ENCODE measurements at regions not wholly inside any gene's neighbourhood (a gene's known extent, or its start where the extent isn't known, plus 50 kb on each side); places are given as distances from the start of the nearest gene placed in this dataset.
A peak's percentile ranks its signal among the peaks of the same experiment; 100 is the strongest.

DNA sequence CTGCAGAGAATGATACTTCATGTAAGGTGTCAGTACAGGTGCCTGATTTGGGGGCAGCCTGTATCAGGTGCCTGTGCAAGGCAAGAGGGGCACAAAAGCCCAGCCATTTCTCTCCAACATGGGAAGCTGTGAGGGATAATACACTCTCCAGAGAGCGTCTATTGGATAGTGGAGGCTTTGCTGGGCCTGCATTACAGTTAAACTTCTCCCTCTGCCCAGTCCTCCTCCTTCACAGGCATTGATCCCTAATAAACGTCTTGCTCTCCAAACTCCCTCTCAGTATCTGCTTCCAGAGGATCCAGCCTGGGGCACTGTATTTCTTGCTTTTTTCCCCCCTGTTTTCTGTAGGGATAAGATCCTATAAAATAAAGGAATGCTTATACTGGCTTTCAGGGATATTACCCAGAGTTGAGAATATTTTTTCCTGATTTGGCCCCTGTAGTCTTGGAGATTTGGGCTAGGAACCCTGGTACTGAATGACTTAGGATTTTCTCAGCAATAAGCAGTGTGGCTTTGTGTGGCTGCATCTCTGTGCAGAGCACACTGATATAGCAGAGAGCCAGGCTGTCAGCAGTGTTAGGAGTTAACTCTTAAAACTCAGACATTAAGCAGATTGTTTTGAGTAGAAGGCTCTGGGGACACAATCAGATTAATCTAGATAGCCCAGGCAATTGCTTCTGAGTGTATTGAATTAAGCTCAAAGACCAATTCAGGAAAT is 330.6 kb downstream of the CYRIA start:
- peaks cover 2 to 17% (median 7%) of the 10 kb centered on the region in 3 donors for H3K9me3 Mint-ChIP-seq
- H3K27me3 Mint-ChIP-seq: no peaks in the 10 kb centered on the region
- H3K27ac Mint-ChIP-seq: no peak overlapping the region

DNA sequence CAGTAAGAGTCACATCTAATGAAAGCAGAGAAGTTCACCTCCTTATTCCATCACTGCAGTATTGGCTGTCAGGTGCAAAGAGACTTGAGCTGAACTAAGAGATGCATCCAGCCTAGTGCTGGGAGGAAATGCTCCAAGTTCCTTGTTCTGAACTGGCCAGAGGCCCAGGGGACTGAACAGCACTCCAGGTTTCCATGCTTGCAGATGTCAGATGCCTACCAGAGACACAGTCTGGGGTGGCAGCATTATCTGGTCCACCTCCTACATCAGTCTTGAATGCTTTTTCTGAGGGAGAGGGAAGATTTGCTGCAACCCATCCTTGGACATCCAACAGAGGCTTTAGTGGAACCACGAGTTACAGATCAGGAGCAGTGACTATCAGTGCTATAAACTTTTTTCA is 331.3 kb downstream of the CYRIA start:
- no peaks in the 10 kb centered on the region for H3K4me1 Mint-ChIP-seq
- no peak overlapping the region for H3K4me3 Mint-ChIP-seq
- no peaks in the 10 kb centered on the region for H3K36me3 Mint-ChIP-seq
- no peak overlapping the region for H3K27ac Mint-ChIP-seq
- H3K27me3 Mint-ChIP-seq: peaks cover 2% of the 10 kb centered on the region
- H3K9me3 Mint-ChIP-seq: peaks cover 2 to 10% (median 7%) of the 10 kb centered on the region in 3 donors

More for the DNA sequence above, 330.6 kb downstream of the CYRIA start:
- no peak overlapping the region for H3K4me3 Mint-ChIP-seq
- no peaks in the 10 kb centered on the region for H3K4me1 Mint-ChIP-seq
- no peaks in the 10 kb centered on the region for H3K36me3 Mint-ChIP-seq

DNA sequence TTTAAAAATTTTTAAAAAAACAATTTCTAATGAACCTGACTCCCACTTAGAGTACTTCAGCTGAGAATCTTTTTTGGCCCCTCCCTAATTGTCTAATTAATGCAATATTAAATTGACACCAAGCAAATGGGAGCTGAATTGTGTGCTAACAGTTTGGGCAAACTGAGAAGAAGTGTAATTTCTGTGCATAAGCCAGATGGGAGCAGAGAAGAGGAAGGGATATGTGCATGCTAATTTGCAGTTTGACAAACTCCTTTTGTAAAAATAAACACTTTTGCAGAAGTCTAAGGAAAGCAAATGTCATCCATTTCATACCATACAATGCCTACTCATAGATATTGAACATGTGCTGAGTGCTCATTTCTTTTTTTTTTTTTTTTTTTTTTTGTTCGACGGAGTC is 332.0 kb downstream of the CYRIA start:
- H3K9me3 Mint-ChIP-seq: peaks cover 2 to 4% (median 4%) of the 10 kb centered on the region in 3 donors
- no peak overlapping the region for H3K4me3 Mint-ChIP-seq
- H3K36me3 Mint-ChIP-seq: no peaks in the 10 kb centered on the region

DNA sequence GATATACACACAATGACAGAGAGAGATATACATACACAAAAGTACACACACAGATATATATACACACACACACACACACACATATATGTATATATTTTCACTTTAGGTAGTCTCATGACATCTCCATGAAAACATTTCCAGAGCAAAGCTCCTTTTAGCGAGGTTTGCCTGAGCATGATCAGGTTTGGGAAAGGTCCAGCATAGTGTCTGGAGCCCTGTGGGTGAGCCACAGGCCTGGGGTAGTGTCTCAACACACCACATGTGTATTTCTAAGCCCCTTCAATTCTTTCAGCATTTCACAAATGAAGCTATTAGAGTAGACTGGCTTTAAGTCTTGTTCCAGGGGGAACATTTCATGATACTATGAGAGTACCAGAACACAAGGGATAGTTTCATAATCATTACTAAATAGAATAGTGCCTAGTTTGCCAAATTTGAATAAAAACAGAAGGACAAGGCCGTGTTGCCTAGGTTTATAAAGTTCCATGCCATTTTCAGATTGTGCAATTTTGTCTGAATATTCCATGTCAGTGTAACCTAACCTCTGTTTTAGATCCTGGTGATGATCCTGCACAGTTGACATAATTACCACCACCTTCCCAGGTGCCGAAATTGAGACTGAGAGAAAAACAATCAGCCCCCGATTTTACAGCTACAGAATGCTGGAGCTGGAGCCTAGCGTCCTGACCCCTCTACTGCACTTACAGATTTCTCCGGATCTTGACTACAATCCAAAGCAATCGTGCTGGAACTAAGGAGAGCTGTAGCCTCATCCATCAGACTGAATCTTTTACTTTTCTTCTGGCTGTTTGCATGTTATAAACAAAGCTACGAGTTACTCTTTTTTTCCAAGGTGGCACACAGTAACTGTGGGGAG is 332.7 kb downstream of the CYRIA start:
- Mint-ChIP-seq H3K4me1 (no peaks in the 10 kb centered on the region), H3K27ac (no peak overlapping the region), H3K36me3 (no peaks in the 10 kb centered on the region), H3K4me3 (no peak overlapping the region), H3K27me3 (peaks cover 2% of the 10 kb centered on the region), H3K9me3 (peaks cover 0 to 2% (median 0%) of the 10 kb centered on the region in 3 donors)

More for the DNA sequence above, 332.0 kb downstream of the CYRIA start:
- Mint-ChIP-seq H3K27ac (no peak overlapping the region), H3K4me1 (no peaks in the 10 kb centered on the region), H3K27me3 (peaks cover 2% of the 10 kb centered on the region)

DNA sequence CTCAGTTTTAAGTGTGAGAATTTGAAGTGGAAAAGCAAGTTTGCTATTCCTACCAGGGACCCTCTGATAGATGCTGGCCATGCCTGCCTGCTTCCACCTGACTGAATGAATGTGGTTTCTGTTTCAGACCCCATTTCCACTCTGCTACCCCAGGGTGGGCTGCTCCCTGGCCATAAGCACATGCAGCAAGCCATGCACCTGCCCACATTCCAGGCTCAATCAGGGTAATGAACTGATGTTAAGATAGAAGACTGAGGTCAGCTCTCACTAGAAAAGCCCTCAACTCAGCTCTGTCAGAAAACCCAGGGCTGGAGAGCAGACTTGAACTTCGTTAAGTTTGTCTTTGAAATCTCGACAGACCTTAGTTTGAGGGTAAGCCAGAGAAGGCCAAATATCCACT is 333.9 kb downstream of the CYRIA start:
- H3K27ac Mint-ChIP-seq: no peak overlapping the region
- no peaks in the 10 kb centered on the region for H3K4me1 Mint-ChIP-seq
- H3K9me3 Mint-ChIP-seq: peaks cover 0 to 2% (median 0%) of the 10 kb centered on the region in 3 donors
- peaks cover 2% of the 10 kb centered on the region for H3K27me3 Mint-ChIP-seq
- no peaks in the 10 kb centered on the region for H3K36me3 Mint-ChIP-seq
- H3K4me3 Mint-ChIP-seq: no peak overlapping the region

DNA sequence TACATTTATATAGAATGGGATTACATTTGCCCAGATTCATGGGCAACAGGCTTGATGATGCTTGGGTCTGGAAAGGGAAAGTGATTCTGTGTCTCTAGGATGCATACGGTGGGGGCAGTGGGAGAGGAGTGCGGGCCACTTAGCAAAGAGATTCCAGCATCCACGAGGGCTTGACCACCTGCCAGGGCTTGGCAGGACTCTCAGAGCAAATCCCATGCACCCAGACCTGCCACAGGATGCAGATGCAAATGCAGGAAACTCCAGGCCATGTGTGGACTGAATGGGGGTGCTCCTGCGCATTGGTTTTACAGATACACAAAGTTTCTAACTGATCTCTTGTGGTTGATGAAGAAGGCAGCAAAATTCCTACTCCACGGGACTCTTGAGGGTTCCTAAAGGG is 334.7 kb downstream of the CYRIA start:
- Mint-ChIP-seq H3K27ac (no peak overlapping the region), H3K36me3 (no peaks in the 10 kb centered on the region), H3K27me3 (peaks cover 2% of the 10 kb centered on the region), H3K9me3 (peaks cover 0 to 2% (median 0%) of the 10 kb centered on the region in 3 donors), H3K4me3 (no peak overlapping the region), H3K4me1 (no peaks in the 10 kb centered on the region)

DNA sequence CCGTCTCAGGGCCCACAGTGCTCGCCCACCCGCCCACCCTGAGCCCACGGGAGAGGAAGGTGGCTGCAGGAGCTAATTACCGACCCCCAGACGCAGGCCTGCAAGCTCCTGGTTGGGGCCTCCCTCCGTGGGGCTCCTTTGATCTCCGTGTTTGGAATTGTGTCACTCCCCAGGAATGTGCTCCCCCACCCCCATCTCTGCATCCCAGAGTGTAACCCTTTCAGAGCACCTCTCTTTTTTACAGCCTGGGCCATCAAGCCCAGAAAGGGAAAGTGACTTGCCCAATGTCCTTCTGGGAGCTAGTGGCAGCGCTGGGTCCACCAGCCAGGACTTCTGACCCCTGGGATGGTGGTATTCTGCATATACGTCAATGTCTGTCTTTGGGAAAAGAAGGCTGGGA is 335.1 kb downstream of the CYRIA start:
- no peak overlapping the region for H3K27ac Mint-ChIP-seq
- H3K36me3 Mint-ChIP-seq: no peaks in the 10 kb centered on the region
- no peaks in the 10 kb centered on the region for H3K4me1 Mint-ChIP-seq
- H3K27me3 Mint-ChIP-seq: peaks cover 2% of the 10 kb centered on the region
- peaks cover 0 to 2% (median 0%) of the 10 kb centered on the region in 3 donors for H3K9me3 Mint-ChIP-seq
- no peak overlapping the region for H3K4me3 Mint-ChIP-seq

DNA sequence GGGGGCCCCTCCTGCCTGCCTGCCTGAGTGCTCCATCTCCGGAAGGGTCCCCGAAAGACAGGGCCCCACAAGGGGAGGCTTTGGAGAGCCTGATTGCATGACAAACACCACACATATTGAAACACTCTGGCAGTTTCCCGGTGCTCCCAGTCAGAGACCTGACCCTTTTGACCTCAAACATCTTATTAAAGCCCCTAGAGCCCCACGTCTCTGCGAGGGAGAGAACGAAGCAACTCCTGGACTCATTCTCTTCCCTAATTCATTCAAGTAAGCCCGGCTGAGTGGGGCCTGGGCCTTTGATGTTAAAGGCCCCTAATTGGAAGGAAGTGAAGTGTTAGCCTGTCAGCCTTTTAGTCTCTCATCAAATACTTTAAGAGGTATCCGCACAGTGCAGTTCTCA is 335.6 kb downstream of the CYRIA start:
- Mint-ChIP-seq H3K9me3 (peaks cover 0 to 2% (median 0%) of the 10 kb centered on the region in 3 donors), H3K36me3 (no peaks in the 10 kb centered on the region), H3K4me1 (no peaks in the 10 kb centered on the region), H3K27ac (no peak overlapping the region), H3K27me3 (peaks cover 2% of the 10 kb centered on the region), H3K4me3 (no peak overlapping the region)

DNA sequence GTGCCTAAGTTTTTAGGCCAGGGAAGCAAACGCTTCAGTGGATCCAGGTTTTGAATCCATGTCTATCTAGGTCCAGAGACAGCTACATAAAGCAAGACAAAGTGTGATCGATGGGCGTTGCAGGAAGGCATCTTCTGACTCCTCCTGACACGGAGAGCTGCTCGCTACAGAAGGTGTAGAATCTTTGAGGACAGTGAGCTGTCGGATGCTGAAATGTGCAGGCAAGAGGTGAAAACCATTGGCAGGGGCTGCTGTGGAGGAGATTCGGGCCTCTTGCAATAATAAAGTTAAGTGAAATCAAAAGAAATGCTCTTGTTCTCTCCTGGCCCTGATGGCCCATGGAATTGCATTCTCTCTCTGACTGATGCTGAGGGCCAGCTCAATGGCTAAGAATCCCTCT is 336.2 kb downstream of the CYRIA start:
- H3K9me3 Mint-ChIP-seq: peaks cover 0 to 2% (median 0%) of the 10 kb centered on the region in 3 donors
- H3K27me3 Mint-ChIP-seq: peaks cover 2% of the 10 kb centered on the region
- no peaks in the 10 kb centered on the region for H3K4me1 Mint-ChIP-seq
- no peak overlapping the region for H3K4me3 Mint-ChIP-seq
- H3K27ac Mint-ChIP-seq: no peak overlapping the region
- H3K36me3 Mint-ChIP-seq: no peaks in the 10 kb centered on the region

DNA sequence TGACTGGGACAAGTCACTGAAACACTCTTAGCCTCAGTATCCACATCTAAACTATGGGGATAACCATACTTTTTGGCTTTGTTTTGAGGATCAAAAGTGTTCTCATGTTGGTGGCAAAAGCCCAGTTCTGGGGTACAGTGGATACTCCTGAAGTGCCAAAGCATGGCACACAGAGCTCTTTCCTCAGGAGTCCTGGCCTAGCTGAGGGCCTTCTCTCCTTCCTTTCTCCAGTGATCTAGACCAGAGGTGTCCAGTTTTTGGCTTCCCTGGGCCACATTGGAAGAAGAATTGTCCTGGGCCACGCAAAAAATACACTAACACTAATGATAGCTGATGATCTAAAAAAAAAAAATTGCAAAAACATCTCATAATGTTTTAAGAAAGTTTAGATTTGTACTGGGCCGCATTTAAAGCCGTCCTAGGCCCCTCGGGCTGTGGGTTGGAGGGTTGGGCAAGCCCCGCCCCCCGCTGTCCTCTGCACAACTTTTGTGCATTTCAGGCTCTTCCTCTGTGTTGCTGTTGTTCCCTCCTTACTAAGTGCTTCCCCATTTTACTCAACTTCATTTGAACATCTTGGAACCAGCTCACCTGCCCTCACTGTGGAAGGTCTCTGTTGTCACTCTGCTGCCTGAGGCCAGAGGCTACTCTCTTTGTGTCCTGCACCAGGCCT is 337.0 kb downstream of the CYRIA start:
- Mint-ChIP-seq H3K4me1 (no peaks in the 10 kb centered on the region), H3K27me3 (peaks cover 2% of the 10 kb centered on the region), H3K9me3 (peaks cover 0 to 2% (median 0%) of the 10 kb centered on the region in 3 donors), H3K36me3 (no peaks in the 10 kb centered on the region), H3K4me3 (no peak overlapping the region), H3K27ac (peak overlapping the region in 1 of 3 donors; percentile 72)

DNA sequence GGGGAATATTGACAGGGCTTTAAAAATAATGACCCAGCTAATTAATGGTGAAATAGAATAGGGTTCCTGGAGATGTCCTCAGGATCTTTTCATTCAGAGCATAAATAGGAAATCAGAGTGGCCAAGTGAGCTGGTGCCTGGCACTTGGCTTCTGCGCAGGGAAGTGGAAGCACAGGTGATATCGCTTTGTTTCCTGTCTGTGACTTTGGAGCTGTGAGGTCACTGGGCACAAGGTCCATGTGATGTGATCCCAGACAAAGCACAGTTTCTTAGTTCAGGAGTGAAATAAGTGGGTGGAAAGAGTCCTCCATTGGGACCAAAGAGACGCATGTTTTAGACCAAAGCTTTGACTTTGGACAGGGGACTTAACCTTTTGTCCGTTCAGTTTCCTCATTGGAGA is 338.3 kb downstream of the CYRIA start:
- no peak overlapping the region for H3K4me3 Mint-ChIP-seq
- H3K36me3 Mint-ChIP-seq: no peaks in the 10 kb centered on the region
- no peak overlapping the region for H3K27ac Mint-ChIP-seq
- H3K4me1 Mint-ChIP-seq: no peaks in the 10 kb centered on the region
- H3K27me3 Mint-ChIP-seq: peaks cover 3% of the 10 kb centered on the region
- H3K9me3 Mint-ChIP-seq: no peaks in the 10 kb centered on the region

DNA sequence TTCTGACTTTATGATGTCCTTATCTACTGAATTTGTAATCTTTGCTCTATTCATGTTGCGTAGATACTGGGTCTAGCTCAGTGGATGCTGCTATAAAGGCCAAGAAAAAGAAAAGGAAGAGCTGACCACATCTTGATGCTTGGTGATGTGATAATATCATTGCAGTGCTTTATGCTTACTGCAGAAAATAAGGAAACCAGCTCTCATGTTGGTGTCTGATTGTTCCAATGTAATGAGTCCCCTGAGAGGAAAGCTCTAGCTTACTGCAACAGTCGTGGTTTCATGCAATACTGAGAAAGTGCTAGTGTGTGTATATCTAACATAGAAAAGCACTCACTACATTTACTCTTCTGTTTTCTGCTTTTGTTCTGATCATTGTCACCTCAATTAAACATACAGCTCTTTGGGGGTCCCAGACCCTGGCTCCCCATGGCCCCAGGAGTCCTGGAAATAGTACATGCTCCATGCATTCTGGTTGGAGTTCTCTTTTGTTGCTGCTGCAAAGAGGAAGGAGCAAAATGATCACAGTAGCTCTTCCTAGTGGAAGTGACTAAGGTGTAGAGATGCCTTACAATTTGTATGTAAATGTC is 338.8 kb downstream of the CYRIA start:
- no peak overlapping the region for H3K27ac Mint-ChIP-seq
- no peak overlapping the region for H3K4me3 Mint-ChIP-seq
- H3K36me3 Mint-ChIP-seq: no peaks in the 10 kb centered on the region
- H3K27me3 Mint-ChIP-seq: peaks cover 5% of the 10 kb centered on the region
- H3K4me1 Mint-ChIP-seq: no peaks in the 10 kb centered on the region
- no peaks in the 10 kb centered on the region for H3K9me3 Mint-ChIP-seq

DNA sequence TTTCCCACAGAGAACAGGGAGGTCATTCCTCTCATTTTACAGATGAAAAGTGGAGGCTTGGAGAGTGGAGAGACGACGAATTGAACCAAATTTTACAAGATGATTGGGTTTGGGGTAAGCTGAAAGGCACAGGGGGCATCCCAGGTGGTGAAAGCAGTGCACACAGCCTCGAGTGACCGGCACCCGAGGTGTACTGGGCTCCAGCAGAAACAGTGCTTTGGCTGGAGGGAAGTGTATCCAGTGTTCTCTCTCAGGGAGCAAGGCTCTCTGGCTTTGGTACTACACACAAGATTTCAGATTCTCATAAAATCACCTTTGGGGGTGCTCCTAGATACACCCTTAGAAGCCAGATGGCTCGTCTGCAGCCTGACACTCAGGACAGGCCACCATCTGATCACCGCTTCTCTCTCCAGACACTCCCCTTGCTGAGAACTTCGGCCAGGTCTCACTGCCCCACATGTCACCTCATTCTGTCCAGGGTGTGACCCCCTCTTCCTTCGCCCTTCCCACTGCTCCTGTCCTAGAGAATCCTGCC is 339.6 kb downstream of the CYRIA start:
- H3K27ac Mint-ChIP-seq: no peak overlapping the region

DNA sequence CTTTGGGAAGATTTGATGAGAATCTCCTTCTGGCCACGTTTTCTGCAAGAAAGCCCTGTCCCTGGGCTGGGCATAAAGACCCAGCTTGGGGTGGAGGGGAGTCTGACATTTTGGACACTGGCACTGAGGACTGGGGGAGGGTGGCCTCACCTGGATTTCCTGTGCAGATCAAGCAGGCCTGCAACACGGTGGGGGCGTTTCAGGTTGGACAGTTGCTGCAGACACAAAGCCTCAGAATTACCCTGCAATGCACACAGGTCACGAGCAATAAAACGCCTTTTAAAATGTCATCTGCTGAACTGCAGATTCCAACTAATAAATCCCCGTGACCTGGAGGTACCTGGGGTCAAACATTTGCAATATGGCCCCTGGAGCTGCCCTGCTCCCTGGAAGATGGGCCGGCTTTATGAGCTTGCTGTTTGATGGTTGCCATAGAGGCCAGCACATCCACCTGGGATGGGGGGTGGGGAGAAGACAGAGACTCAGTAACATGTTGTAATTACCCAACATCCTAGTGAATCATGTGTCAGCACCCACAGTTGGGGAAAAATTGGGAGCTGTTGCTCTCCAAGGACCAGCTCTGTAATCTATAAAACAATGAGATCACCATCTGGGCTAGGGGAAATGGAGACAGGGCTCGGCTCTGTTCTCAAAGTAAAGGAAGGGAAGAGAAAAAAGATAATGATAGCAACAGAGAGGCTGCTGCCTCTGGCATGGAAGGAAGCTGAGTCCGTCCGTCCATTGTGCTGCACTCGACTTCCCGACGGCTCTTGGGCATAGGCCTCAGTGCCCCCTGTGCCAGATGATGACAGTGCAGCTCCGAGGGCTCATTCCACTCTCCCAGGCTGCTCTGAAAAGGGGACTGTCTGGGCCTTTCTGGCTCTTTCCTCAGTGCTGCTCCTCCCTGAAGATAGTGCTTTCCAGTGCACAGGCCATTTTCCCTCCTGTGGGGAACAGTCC is 340.3 kb downstream of the CYRIA start:
- Mint-ChIP-seq H3K27ac (no peak overlapping the region), H3K27me3 (peaks cover 5% of the 10 kb centered on the region), H3K4me1 (no peaks in the 10 kb centered on the region), H3K36me3 (no peaks in the 10 kb centered on the region), H3K9me3 (no peaks in the 10 kb centered on the region), H3K4me3 (no peak overlapping the region)

More for the DNA sequence above, 339.6 kb downstream of the CYRIA start:
- Mint-ChIP-seq H3K9me3 (no peaks in the 10 kb centered on the region), H3K27me3 (peaks cover 5% of the 10 kb centered on the region), H3K36me3 (no peaks in the 10 kb centered on the region), H3K4me1 (no peaks in the 10 kb centered on the region), H3K4me3 (no peak overlapping the region)
